LNCAP (cell line): ENCODE measurements at regions not wholly inside any gene's neighbourhood (a gene's known extent, or its start where the extent isn't known, plus 50 kb on each side); places are given as distances from the start of the nearest gene placed in this dataset.

Experiments used
- TF ChIP-seq, protein P1 (sequence below): fragments of 450-650 bp; IDR thresholded peaks from 2 replicates; pipeline ENCODE4 v1.5.1; 2017; ENCODE audit warnings: mild to moderate bottlenecking

DNA sequence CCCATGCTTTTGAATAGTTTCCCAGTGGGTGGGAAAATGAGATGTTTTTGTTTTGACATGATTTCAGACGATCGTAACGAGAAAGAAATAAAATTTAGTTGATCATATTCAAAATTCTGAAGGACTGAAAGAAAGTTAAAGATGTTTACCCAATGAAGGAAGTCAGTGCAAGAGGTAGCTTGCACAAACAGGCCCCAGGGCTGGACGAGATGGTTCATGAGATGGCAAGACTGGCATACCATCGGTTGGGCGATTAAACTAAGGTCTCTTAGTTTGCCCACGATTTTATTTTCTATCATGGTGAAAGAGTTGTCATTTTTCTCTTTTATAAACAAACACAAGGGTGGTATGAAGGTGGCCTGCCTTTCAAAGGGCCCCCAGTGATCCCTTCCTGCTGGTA is 124.5 kb upstream of the TBX5 start:
- TF ChIP-seq, protein P1, sequence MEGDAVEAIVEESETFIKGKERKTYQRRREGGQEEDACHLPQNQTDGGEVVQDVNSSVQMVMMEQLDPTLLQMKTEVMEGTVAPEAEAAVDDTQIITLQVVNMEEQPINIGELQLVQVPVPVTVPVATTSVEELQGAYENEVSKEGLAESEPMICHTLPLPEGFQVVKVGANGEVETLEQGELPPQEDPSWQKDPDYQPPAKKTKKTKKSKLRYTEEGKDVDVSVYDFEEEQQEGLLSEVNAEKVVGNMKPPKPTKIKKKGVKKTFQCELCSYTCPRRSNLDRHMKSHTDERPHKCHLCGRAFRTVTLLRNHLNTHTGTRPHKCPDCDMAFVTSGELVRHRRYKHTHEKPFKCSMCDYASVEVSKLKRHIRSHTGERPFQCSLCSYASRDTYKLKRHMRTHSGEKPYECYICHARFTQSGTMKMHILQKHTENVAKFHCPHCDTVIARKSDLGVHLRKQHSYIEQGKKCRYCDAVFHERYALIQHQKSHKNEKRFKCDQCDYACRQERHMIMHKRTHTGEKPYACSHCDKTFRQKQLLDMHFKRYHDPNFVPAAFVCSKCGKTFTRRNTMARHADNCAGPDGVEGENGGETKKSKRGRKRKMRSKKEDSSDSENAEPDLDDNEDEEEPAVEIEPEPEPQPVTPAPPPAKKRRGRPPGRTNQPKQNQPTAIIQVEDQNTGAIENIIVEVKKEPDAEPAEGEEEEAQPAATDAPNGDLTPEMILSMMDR, result no peak

DNA sequence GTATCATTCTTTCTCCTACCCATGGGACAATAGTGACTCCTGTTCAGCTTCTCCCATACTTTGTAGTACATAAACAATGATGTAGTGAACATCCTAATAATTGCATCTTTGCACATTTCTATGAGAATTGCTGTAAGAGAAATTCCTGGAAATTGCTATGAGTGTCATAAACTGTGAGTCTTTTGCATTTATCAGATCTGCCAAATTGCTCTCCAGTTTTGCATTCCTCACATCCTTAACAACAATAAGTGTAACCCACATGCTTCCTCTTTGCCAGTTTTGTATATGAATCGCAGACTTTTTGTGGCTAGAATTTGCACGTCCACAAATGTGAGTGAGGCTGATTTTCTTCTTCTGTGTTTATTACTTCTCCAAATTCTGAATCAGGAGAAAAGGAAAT is 124.0 kb upstream of the TBX5 start:
- TF ChIP-seq, protein P1, result no peak

DNA sequence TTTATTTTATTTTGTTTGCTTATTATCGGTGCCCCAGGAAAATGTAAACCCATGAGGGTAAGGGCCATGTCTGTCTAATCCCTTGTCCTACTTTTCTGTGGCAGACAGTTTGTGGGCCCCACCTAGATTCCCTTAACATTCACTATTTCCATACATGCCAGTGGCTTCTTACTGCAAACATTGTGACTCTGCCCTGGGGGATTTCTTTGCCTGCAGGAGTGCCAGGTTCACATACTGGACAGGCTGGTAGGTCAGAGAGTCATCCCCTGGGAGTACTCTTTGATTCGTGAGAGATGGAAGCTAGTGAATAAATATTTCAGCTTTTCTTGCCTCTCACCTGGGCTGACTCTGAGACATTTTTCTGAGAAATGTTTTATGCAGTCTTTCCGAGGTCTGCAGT is 122.8 kb upstream of the TBX5 start:
- TF ChIP-seq, protein P1, result no peak

DNA sequence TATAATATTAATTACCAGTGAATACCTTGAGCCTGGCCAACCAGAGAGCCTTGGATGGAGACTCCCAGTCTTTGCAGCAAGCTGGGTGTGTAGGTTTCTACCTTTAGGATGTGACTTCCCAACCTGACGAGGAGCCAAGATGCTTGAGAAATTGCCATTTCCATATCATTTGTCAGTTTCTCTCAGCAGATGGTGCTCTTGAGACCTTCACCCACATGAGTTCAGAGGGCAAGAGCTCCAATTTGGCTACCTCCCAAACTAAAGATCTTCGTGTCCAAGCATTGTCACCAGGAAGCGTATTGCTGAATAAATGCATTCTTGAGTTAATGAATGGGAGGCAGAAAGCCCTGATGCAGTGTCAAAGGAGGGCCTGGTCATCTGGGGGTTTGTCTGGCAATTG is 106.4 kb upstream of the TBX5 start:
- TF ChIP-seq, protein P1, result no peak

DNA sequence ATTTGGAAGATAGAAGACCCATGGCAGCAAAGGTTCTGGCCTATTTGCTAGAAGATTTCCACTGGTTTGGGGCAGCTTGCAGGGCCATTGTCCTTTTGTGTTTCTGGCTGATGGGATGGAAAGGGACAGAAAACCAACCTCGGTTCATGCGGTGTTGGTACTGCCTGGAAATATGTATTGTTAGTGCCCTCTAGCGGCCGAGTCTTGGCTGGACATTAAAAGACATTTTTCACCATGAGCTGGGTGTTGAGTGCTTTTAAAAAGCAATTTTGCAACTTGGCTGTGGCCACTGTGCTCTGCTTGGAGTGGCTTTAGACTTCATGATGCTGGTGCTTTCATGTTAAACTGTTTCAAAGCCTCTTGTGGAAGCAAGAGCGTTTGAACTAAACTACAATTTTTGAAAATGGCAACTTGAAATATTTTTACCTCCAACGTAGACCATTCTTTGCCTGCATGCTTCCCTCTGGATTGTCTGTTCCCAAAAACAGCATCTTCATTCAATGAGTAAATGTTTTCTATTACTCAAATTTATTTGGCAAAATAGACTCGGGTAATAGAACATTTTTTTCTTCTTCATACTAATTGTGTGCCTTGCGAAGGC is 102.7 kb upstream of the TBX5 start:
- TF ChIP-seq, protein P1, result peak; percentile 77

DNA sequence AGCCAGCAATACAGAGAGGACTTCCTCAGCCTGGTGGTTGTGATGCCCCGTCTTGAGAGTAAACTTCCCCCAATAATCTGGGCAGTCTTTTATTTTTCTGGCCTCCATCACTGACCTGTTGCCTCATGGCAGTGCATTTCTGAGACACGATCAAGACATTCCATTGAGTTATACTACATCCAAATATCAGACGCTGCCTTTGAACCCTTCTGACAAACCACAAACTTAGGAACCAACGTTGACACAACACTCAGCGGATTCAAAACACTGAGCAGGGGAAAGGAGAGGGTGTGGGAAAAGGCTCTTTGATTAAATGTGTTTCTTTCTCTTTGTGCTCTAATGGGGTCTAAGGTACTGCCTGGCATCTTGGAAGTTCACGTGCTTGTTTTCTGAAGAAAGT is 100.7 kb upstream of the TBX5 start:
- TF ChIP-seq, protein P1, result no peak

DNA sequence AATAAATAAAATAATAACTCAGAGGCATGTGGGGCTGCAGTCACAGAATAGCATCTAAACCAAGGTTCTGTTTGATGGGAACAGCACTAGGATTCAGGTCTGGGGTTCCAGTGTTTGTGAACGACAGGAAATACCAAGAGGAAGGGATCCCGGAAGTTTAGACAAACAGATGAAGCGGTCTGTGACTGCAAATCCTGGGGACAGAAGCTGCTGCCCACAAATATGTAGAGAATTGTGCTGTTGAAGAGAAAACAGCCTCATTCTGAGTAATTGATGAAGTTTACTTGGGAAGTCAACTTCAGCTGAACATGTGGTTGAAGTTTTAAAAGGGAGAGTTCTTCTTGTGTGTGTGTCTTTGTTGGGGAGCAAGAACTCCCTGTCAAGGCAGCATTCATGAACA is 98.4 kb upstream of the TBX5 start:
- TF ChIP-seq, protein P1, result no peak

DNA sequence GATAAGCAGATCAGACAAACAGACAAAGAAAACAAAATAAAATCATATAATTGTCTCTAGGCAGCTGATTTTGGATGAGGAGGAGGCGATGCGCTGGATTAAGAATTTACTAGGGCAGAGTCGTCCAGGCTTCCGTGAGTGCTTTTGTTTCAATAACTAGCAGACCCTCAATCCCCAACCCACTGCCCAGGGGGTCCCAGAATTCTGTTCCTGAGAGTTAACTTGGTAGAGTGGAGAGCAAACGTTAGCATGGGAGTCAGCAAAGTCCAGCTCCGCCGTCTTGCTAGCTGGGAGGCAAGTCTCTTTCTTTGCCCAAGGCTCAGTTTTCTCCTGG is 95.5 kb upstream of the TBX5 start:
- TF ChIP-seq, protein P1, result no peak
